DMS153 (cell line): ENCODE measurements at regions not wholly inside any gene's neighbourhood (a gene's known extent, or its start where the extent isn't known, plus 50 kb on each side); places are given as distances from the start of the nearest gene placed in this dataset.

Experiments
- DNase-seq: peaks from one replicate; lab custom pipeline; 2025; lab: John Stamatoyannopoulos, UW

GRCh38 chr9:79145442-79145841 lies 426.3 kb upstream of the TLE4 start:
- no peak for DNase-seq

GRCh38 chr9:79149585-79149984 lies 422.2 kb upstream of the TLE4 start:
- DNase-seq = no peak

DNA sequence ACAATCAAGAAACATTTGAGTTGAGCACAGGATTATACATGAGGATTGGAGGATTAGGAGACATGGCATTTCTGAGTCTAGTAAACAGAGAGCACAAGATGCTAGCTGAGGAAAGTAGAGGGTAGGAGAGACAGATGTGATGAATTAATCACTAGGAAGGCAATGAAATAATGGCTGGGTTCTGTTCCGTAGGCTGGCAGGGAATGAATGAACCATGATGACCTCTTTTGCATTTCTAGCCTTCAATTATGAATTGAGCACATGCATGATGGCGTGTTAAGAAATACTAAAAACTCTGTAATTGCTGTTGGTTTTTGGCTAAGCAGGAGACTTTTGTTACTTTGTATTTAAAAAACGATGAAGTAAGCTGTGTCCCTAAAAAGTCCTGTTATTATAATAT lies 420.0 kb upstream of the TLE4 start:
- DNase-seq = no peak

DNA sequence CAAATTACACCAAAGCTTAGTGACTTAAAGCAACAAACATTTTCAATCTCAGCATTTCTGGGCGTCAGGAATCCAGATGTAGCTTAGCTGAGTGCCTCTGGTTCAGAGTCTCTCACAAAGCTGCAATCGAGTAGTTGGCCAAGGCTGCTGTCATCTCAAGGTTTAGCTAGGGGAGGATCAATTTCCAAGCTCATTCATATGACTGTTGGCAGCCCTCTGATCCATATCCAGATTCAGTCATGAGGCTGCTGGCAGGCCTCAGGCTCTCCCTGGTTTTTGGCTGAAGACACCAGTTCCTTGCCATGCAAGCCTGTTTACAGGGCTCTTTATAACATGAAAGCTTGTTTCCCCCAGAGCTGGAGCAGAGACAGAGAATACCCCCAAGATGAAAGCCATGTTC lies 419.5 kb upstream of the TLE4 start:
- DNase-seq = no peak

GRCh38 chr9:79154806-79155205 lies 417.0 kb upstream of the TLE4 start:
- DNase-seq = no peak

DNA sequence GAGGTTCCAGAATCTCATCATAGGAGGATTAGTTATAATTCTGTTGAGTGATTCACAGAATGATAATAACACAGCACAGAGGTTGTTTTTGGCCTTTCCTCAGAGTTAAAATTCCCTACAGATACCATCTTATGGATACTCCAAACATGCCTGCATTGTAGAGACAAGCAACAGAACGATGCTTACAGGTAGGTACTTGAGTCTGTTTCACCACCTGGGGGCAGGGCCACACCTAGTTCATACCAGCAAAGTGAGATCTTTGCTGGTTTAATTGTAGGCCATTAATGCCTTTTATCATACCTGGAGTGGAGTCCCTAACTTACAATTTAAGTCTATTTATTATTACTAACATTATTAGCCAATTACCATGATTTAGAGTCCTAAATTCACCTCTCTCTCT lies 416.5 kb upstream of the TLE4 start:
- DNase-seq = no peak

DNA sequence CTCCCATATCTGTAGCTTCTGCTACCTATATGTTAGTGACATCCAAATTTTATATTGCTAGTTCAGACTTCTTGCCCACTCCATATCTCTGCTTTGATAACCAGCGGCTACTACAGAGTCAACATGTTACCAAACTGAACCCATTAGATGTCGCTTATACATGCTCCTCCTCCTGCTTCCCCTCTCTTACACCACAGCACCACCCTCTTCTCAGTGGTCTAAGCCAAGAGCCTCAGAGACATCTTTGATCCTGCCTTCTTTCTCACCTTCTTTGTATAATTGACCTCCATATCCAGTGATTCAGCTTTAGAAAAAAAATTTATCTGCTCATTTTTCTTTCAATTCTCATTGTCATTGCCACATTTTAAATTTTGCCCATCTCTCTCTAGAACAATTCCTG lies 408.2 kb upstream of the TLE4 start:
- DNase-seq = no peak

- DNase-seq = no peak
These were observed 407.4 kb upstream of the TLE4 start for GRCh38 chr9:79164406-79164805.

- DNase-seq = no peak
These were observed 406.6 kb upstream of the TLE4 start for GRCh38 chr9:79165020-79165780.

DNA sequence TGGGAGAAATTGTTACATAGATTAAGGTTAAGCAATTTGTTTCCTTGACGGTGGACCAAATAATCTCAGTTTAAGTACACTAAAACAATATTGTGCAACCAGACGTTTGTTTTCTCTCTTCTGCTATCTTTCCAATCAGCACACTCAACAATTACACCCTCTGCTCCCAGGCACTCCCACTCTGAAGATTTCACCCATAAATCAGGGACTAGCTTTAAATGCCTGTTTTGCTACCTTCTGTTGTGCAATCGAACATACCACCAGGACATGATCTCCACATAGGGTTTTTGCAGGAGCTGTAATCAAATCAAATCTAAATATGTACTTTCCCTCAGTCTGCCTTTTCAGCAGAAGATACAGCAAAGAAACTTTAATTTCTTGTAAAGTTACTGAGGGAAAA lies 405.8 kb upstream of the TLE4 start:
- no peak for DNase-seq

- DNase-seq = no peak
These were observed 401.1 kb upstream of the TLE4 start for GRCh38 chr9:79170643-79171042.

GRCh38 chr9:79173932-79174331 lies 397.8 kb upstream of the TLE4 start:
- DNase-seq = no peak

GRCh38 chr9:79176014-79176697 lies 395.6 kb upstream of the TLE4 start:
- DNase-seq = no peak

DNA sequence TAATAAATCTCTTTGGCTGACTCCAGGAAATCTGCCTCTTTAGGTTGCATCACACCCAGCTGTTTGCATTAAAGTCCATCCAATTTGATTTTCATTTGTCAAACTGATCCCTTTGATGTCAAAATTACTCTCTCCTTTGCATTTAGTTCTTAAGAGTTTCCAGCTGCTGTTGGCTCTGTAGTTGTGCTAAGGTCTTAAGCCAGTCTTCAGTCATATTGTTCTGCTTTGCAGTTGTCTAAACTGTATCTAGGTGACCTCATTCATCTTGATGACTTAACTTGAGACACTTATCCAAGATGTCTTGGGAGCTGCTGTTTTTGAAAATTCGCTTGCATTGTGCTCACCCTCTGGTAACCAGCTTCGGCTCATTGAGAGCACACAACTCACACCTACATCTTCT lies 386.9 kb upstream of the TLE4 start:
- DNase-seq = no peak

- DNase-seq = no peak
These were observed 385.9 kb upstream of the TLE4 start for GRCh38 chr9:79185866-79186265.

- no peak for DNase-seq
These were observed 382.2 kb upstream of the TLE4 start for GRCh38 chr9:79189511-79189924.

DNA sequence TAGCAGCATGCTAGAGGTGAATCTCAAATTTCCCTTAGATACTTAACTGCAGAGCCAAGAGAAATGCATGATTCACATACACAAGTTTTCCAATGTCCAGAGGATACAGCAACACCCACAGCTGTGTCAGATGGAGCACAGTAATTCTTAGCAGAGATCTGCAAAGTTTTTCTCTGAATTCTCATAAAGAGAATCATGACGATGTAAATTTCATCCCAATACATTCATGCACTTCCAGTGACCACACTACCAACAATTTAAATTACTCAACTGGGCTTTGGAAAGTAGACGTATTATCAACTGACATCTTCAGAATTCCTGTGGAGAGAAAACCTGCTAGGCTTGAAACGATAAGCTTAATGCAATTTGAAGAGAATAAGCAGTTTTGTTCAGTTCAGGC lies 378.8 kb upstream of the TLE4 start:
- DNase-seq = no peak

DNA sequence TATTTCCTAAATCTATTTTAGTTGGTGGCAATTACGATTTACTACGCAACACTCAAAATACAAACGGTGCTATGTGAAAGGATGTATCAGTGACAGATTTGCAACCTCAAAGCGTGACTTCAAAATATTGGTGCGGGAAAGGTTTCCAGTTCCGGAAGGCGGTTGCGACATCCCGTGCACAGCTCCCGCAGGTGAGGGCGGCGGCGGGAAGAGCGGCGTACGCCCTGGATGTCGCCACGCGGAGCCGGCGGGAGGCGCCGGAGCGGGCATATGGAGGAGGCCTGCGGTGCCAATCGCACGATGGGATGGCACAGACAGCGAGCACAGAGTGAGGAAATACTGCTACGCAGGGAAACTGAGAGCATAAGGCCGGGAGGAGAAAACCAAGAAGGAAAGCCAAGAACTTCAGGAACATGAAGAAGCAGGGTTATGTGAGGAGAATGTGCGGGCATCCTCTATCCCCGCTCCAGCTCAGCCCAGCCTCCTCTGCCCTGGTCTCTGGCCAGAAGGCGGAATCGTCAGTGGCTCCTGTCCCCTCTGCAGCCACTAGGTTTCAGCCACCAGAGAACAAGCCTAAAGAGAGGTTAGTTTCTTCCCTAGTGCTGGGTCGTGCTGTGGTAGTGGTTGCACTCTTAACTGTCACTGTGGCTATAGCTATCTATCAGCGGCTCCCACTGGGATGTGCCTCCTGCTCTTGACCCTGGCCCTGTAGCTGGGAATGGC lies 378.1 kb upstream of the TLE4 start:
- no peak for DNase-seq

DNA sequence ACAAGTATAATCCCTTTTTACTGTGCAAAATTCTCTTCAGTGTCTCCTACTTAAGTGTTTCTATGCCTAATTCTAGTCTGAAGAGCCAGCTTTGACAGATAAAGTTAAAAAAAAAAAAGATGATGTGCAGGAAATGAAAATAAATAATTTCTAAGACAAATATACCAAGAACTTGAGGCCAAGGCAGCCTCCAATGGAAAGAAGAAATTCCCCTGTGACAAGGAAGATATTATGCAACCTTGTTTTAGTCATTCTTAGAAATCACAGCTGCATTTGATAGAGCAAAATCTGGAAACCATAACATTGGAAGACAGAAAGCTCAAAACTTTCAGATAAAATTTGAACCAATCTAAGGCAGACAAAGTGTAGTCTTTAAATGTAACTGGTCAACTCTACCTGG lies 375.9 kb upstream of the TLE4 start:
- no peak for DNase-seq

DNA sequence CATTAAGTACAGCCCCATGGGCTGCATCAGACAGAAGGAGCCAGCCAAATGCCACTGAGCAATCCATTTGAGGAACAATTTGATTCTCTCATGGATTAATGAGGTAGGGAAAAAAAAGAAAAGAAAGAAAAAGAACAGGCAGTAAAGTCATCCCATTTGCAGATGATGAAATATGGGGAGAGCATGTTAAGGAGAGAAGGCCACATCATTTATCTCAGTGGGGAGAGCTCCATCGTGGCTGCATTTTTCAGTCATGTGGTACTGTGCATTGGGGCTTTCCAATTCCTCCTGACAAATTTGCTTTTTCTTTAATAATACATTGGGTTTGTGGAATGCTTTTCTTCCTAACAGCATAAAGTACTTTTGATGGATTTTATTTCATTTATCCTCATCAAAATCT lies 375.2 kb upstream of the TLE4 start:
- no peak for DNase-seq

GRCh38 chr9:79200336-79200735 lies 371.4 kb upstream of the TLE4 start:
- DNase-seq = no peak

DNA sequence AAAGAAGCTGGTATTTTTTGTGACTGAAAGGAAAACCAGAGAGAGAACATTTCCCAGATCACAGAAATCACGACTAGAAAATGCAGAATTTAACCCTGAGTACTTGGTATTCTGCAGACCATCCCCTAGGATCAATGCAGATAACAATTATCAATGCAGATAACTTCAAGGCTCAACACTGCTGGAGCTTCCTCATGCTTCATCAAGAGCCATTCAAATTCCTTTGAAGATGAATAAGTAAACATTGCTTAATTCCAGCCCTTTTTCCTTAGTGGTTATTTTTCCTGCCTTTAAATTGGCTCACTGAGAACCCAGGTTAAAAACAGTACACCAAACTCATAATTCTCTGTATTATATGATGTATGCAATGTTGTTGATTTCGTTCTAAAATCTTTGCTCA lies 370.1 kb upstream of the TLE4 start:
- no peak for DNase-seq

GRCh38 chr9:79208791-79209396 lies 362.9 kb upstream of the TLE4 start:
- DNase-seq = no peak
